ENCODE measurements at regions not wholly inside any gene's neighbourhood (a gene's known extent, or its start where the extent isn't known, plus 50 kb on each side); places are given as distances from the start of the nearest gene placed in this dataset.

- TF ChIP-seq CTCF (IDR thresholded peaks at IDR 0.05; ENCODE audit: insufficient read depth, low read depth, low read length) (no peak), EZH2 (IDR thresholded peaks at IDR 0.05; ENCODE audit: insufficient read depth, low read length) (no peak)
Observed at GRCh38 chr14:98093111-98093510, 1178.9 kb downstream of the BCL11B start.

Measured in astrocyte (in vitro differentiated cells and primary cell).